ENCODE measurements at regions not wholly inside any gene's neighbourhood (a gene's known extent, or its start where the extent isn't known, plus 50 kb on each side); places are given as distances from the start of the nearest gene placed in this dataset.

DNA sequence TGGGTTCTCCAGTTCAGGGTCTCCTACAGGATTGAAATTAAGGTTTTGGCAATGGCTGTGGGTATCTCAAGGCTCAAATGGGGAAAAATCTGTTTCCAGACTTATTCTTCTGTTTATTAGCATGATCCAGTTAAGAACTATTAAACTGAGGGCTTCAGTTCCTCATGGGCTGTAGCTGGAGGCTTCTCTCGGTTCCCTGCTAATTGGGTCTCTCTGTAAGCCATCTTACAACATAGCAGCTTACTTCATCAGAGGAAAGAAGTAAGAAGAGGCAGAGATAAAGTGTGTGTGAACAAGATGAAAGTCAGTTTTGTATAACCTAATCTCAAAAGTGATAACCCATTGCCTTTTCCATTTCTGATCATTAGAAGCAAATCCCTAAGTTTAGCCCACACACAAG lies 391.9 kb downstream of the PSAT1 start:
- Histone ChIP-seq H3K4me1 (ENCODE audit: insufficient read depth, low read length) (peaks cover 7% of the 10 kb centered on the region), H3K27me3 (ENCODE audit: insufficient read depth, low read length) (no peaks in the 10 kb centered on the region), H2AFZ (ENCODE audit: low read depth, low read length) (no peak overlapping the region), H3K4me2 (ENCODE audit: low read length) (no peak overlapping the region), H3K36me3 (ENCODE audit: insufficient read depth, low read length) (no peaks in the 10 kb centered on the region), H4K20me1 (ENCODE audit: insufficient read depth, low read length) (no peaks in the 10 kb centered on the region), H3K9ac (ENCODE audit: low read length) (no peak overlapping the region), H3K4me3 (ENCODE audit: insufficient read depth, low read depth, low read length) (no peak overlapping the region), H3K79me2 (ENCODE audit: insufficient read depth, low read length) (no peaks in the 10 kb centered on the region), H3K9me3 (ENCODE audit: insufficient read depth, low read depth, low read length) (no peaks in the 10 kb centered on the region), H3K27ac (ENCODE audit: low read depth, low read length) (no peak overlapping the region)
- no peak overlapping the region for H3K4me3 Mint-ChIP-seq (ENCODE audit: unreplicated experiment)
- no peaks in the 10 kb centered on the region for H3K36me3 Mint-ChIP-seq (ENCODE audit: low read depth, unreplicated experiment)
- no peaks in the 10 kb centered on the region for H3K27me3 Mint-ChIP-seq (ENCODE audit: low read depth, unreplicated experiment)
- DNase-seq (ENCODE audit: low read depth) (no peak), FAIRE-seq (no peak)
- H3K9me3 Mint-ChIP-seq (ENCODE audit: unreplicated experiment) = peaks cover 3% of the 10 kb centered on the region
- H3K27ac Mint-ChIP-seq (ENCODE audit: unreplicated experiment) = no peak overlapping the region
- TF ChIP-seq, protein P1, sequence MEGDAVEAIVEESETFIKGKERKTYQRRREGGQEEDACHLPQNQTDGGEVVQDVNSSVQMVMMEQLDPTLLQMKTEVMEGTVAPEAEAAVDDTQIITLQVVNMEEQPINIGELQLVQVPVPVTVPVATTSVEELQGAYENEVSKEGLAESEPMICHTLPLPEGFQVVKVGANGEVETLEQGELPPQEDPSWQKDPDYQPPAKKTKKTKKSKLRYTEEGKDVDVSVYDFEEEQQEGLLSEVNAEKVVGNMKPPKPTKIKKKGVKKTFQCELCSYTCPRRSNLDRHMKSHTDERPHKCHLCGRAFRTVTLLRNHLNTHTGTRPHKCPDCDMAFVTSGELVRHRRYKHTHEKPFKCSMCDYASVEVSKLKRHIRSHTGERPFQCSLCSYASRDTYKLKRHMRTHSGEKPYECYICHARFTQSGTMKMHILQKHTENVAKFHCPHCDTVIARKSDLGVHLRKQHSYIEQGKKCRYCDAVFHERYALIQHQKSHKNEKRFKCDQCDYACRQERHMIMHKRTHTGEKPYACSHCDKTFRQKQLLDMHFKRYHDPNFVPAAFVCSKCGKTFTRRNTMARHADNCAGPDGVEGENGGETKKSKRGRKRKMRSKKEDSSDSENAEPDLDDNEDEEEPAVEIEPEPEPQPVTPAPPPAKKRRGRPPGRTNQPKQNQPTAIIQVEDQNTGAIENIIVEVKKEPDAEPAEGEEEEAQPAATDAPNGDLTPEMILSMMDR (IDR thresholded peaks at IDR 0.05; ENCODE audit: insufficient read depth, low read depth, low read length) = no peak
- no peak for TF ChIP-seq EZH2 (IDR thresholded peaks at IDR 0.05; ENCODE audit: insufficient read depth, low read length)
- H3K4me1 Mint-ChIP-seq (ENCODE audit: low read depth, unreplicated experiment) = peaks cover 6% of the 10 kb centered on the region

DNA sequence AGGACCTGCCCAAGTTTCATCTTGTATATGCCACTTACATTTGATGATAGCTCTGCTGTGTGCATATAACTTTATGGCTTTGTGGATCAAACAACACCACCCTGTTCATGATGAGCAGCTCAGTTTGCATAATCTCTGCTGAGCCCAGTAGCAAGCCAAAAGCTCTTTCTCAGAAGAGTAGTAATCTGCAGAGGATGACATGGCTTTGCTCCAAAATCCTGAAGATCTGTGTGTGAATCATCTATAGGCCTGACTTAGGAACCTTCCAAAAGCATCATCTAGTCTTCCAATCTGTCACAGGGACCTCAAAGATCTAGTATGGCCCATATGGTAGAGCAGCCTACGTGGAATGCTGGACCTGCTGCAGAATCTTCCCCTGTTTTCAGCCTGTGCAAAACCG lies 394.6 kb downstream of the PSAT1 start:
- Histone ChIP-seq H3K27me3 (ENCODE audit: insufficient read depth, low read length) (no peaks in the 10 kb centered on the region), H3K4me2 (ENCODE audit: low read length) (no peak overlapping the region), H3K79me2 (ENCODE audit: insufficient read depth, low read length) (no peaks in the 10 kb centered on the region), H3K27ac (ENCODE audit: low read depth, low read length) (no peak overlapping the region), H3K9ac (ENCODE audit: low read length) (no peak overlapping the region), H3K9me3 (ENCODE audit: insufficient read depth, low read depth, low read length) (no peaks in the 10 kb centered on the region), H4K20me1 (ENCODE audit: insufficient read depth, low read length) (no peaks in the 10 kb centered on the region), H3K4me3 (ENCODE audit: insufficient read depth, low read depth, low read length) (no peak overlapping the region), H2AFZ (ENCODE audit: low read depth, low read length) (no peak overlapping the region), H3K36me3 (ENCODE audit: insufficient read depth, low read length) (no peaks in the 10 kb centered on the region), H3K4me1 (ENCODE audit: insufficient read depth, low read length) (peaks cover 7% of the 10 kb centered on the region)
- Mint-ChIP-seq H3K27ac (ENCODE audit: unreplicated experiment) (no peak overlapping the region), H3K4me1 (ENCODE audit: low read depth, unreplicated experiment) (peaks cover 6% of the 10 kb centered on the region), H3K9me3 (ENCODE audit: unreplicated experiment) (peaks cover 3% of the 10 kb centered on the region), H3K27me3 (ENCODE audit: low read depth, unreplicated experiment) (no peaks in the 10 kb centered on the region), H3K4me3 (ENCODE audit: unreplicated experiment) (no peak overlapping the region), H3K36me3 (ENCODE audit: low read depth, unreplicated experiment) (no peaks in the 10 kb centered on the region)
- FAIRE-seq (peak; percentile 37), DNase-seq (ENCODE audit: low read depth) (no peak)
- no peak for TF ChIP-seq EZH2 (IDR thresholded peaks at IDR 0.05; ENCODE audit: insufficient read depth, low read length)
- TF ChIP-seq, protein P1 (IDR thresholded peaks at IDR 0.05; ENCODE audit: insufficient read depth, low read depth, low read length) = no peak

DNA sequence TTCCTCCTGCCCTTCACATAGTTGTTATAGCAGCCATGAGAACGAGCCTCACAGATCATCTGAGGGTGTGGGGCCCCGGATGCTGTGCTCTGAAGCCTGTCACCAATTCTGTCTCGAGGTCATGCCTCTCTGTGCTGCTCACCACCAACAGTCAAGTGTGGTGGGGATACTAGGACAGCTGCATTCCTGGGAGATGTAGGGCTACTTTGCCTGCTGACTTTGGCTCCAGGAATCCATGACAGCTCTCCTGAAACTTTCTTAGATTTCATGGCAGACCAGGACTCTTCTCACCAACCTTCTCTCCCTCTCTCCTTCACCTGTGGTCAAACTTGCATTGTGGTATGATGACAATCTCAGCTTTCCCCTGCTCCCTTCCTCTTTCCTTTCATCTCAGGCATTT lies 395.9 kb downstream of the PSAT1 start:
- FAIRE-seq (peak; percentile 88), DNase-seq (ENCODE audit: low read depth) (peak; percentile 64)
- Histone ChIP-seq H3K36me3 (ENCODE audit: insufficient read depth, low read length) (no peaks in the 10 kb centered on the region), H3K4me3 (ENCODE audit: insufficient read depth, low read depth, low read length) (no peak overlapping the region), H3K27ac (ENCODE audit: low read depth, low read length) (no peak overlapping the region), H4K20me1 (ENCODE audit: insufficient read depth, low read length) (no peaks in the 10 kb centered on the region), H3K4me2 (ENCODE audit: low read length) (peak overlapping the region; percentile 14), H3K9ac (ENCODE audit: low read length) (no peak overlapping the region), H3K4me1 (ENCODE audit: insufficient read depth, low read length) (peaks cover 7% of the 10 kb centered on the region), H3K79me2 (ENCODE audit: insufficient read depth, low read length) (no peaks in the 10 kb centered on the region), H3K9me3 (ENCODE audit: insufficient read depth, low read depth, low read length) (no peaks in the 10 kb centered on the region), H2AFZ (ENCODE audit: low read depth, low read length) (peak overlapping the region; percentile 51), H3K27me3 (ENCODE audit: insufficient read depth, low read length) (no peaks in the 10 kb centered on the region)
- H3K27me3 Mint-ChIP-seq (ENCODE audit: low read depth, unreplicated experiment) = no peaks in the 10 kb centered on the region
- no peaks in the 10 kb centered on the region for H3K36me3 Mint-ChIP-seq (ENCODE audit: low read depth, unreplicated experiment)
- peak overlapping the region; percentile 63 for H3K27ac Mint-ChIP-seq (ENCODE audit: unreplicated experiment)
- TF ChIP-seq, protein P1 (IDR thresholded peaks at IDR 0.05; ENCODE audit: insufficient read depth, low read depth, low read length) = no peak
- peaks cover 3% of the 10 kb centered on the region for H3K9me3 Mint-ChIP-seq (ENCODE audit: unreplicated experiment)
- H3K4me1 Mint-ChIP-seq (ENCODE audit: low read depth, unreplicated experiment) = peaks cover 6% of the 10 kb centered on the region
- H3K4me3 Mint-ChIP-seq (ENCODE audit: unreplicated experiment) = no peak overlapping the region

Data from astrocyte (in vitro differentiated cells and primary cell).